Neural progenitor cell (in vitro differentiated cells): ENCODE measurements at regions not wholly inside any gene's neighbourhood (a gene's known extent, or its start where the extent isn't known, plus 50 kb on each side); places are given as distances from the start of the nearest gene placed in this dataset.

Experiments used
- CTCF ChIP-seq: fragments of 200-600 bp; sonication (generic); IDR thresholded peaks from 2 replicates; pipeline ENCODE4 v1.5.1; 2017; ENCODE audit warnings: antibody characterized with exemption, mild to moderate bottlenecking
- EZH2 ChIP-seq: fragments of 200-600 bp; sonication (generic); IDR thresholded peaks from 2 replicates; pipeline ENCODE4 v1.6.1; 2017; ENCODE audit warnings: antibody characterized with exemption, mild to moderate bottlenecking, moderate library complexity

- TF ChIP-seq CTCF (no peak), EZH2 (no peak)
These were observed 330.4 kb upstream of the DEPDC1 start for GRCh38 chr1:68827261-68827660.
